Dermis blood vessel endothelial cell (primary cell): ENCODE measurements at regions not wholly inside any gene's neighbourhood (a gene's known extent, or its start where the extent isn't known, plus 50 kb on each side); places are given as distances from the start of the nearest gene placed in this dataset.

Experiments used
- DNase-seq: peaks from one replicate; pipeline ENCODE4 v3.0.0; 2010

- no peak for DNase-seq
Observed at GRCh38 chr2:42888321-42889245, 96.2 kb upstream of the HAAO start.

- DNase-seq = peak; percentile 66
Observed at GRCh38 chr2:42886921-42887320, 94.5 kb upstream of the HAAO start.

GRCh38 chr2:42882756-42883155 is 90.4 kb upstream of the HAAO start:
- DNase-seq = no peak

GRCh38 chr2:42881732-42882131 is 89.3 kb upstream of the HAAO start:
- DNase-seq = peak; percentile 80

- DNase-seq = peak; percentile 44
Observed at GRCh38 chr2:42880738-42881690, 88.6 kb upstream of the HAAO start.

- peak; percentile 94 for DNase-seq
Observed at GRCh38 chr2:42879913-42880737, 87.7 kb upstream of the HAAO start.

- no peak for DNase-seq
Observed at GRCh38 chr2:42879121-42879705, 86.8 kb upstream of the HAAO start.

- peak; percentile 35 for DNase-seq
Observed at GRCh38 chr2:42878581-42878980, 86.2 kb upstream of the HAAO start.

- no peak for DNase-seq
Observed at GRCh38 chr2:42877936-42878335, 85.6 kb upstream of the HAAO start.

- no peak for DNase-seq
Observed at GRCh38 chr2:42877511-42877910, 85.1 kb upstream of the HAAO start.

- no peak for DNase-seq
Observed at GRCh38 chr2:42876326-42876751, 84.0 kb upstream of the HAAO start.

GRCh38 chr2:42875880-42876279 is 83.5 kb upstream of the HAAO start:
- DNase-seq = no peak

- DNase-seq = peak; percentile 50
Observed at GRCh38 chr2:42874949-42875801, 82.8 kb upstream of the HAAO start.

GRCh38 chr2:42872721-42873120 is 80.3 kb upstream of the HAAO start:
- DNase-seq = peak; percentile 41

GRCh38 chr2:42871372-42871771 is 79.0 kb upstream of the HAAO start:
- no peak for DNase-seq

- DNase-seq = no peak
Observed at GRCh38 chr2:42868874-42869273, 76.5 kb upstream of the HAAO start.

- no peak for DNase-seq
Observed at GRCh38 chr2:42868096-42868495, 75.7 kb upstream of the HAAO start.

- DNase-seq = no peak
Observed at GRCh38 chr2:42867093-42868065, 75.0 kb upstream of the HAAO start.
